ENCODE measurements at regions not wholly inside any gene's neighbourhood (a gene's known extent, or its start where the extent isn't known, plus 50 kb on each side); places are given as distances from the start of the nearest gene placed in this dataset.

GRCh38 chr7:46611508-46611907 lies 690.4 kb upstream of the IGFBP3 start:
- Histone ChIP-seq H2AK9ac (replicated peaks; ENCODE audit: low read depth, low read length, poor library complexity) (no peak overlapping the region), H4K5ac (ENCODE audit: low read depth, low read length) (no peak overlapping the region), H3K36me3 (ENCODE audit: control insufficient read depth, insufficient read depth, low read length) (no peaks in the 10 kb centered on the region), H3K4me2 (ENCODE audit: low read depth, low read length) (no peak overlapping the region), H3K4me3 (ENCODE audit: insufficient read depth, low read depth, low read length) (no peak overlapping the region), H3K4me1 (ENCODE audit: control insufficient read depth, insufficient read depth, low read length) (no peaks in the 10 kb centered on the region), H3K56ac (ENCODE audit: extremely low read depth, insufficient read depth, low read length) (no peak overlapping the region), H4K8ac (ENCODE audit: low read depth in 2 of 2, low read length in 2 of 2) (no peak overlapping the region), H3K23ac (ENCODE audit: low read depth, low read length) (no peak overlapping the region), H2BK20ac (ENCODE audit: low read depth, low read length) (no peak overlapping the region), H4K20me1 (ENCODE audit: insufficient read depth, low read length) (no peaks in the 10 kb centered on the region), H2BK120ac (ENCODE audit: low read depth, low read length) (no peak overlapping the region), H3K14ac (replicated peaks; ENCODE audit: low read depth, low read length) (no peak overlapping the region), H3K27ac (ENCODE audit: insufficient read depth, low read length) (no peak overlapping the region), H3K9me3 (ENCODE audit: control insufficient read depth, insufficient read depth, low read length) (no peaks in the 10 kb centered on the region), H2BK5ac (ENCODE audit: low read depth, low read length, poor library complexity, severe bottlenecking) (no peak overlapping the region), H3K79me1 (ENCODE audit: low read depth in 1 of 2, low read length in 2 of 2) (no peaks in the 10 kb centered on the region), H3K4ac (ENCODE audit: low read depth, low read length) (no peak overlapping the region), H3K9me1 (ENCODE audit: insufficient read depth, low read length) (no peaks in the 10 kb centered on the region), H3K27me3 (ENCODE audit: control insufficient read depth, insufficient read depth, low read length) (no peaks in the 10 kb centered on the region), H3K18ac (ENCODE audit: low read depth, low read length) (no peak overlapping the region), H3K9ac (ENCODE audit: low read depth, low read length) (no peak overlapping the region), H2BK15ac (ENCODE audit: low read depth, low read length) (no peak overlapping the region), H4K91ac (ENCODE audit: insufficient read depth, low read depth, low read length) (no peak overlapping the region), H2AFZ (replicated peaks; ENCODE audit: low read length, poor library complexity) (no peak overlapping the region), H2AK5ac (ENCODE audit: low read depth, low read length) (no peak overlapping the region)
- POLR2A ChIA-PET (ENCODE audit: unreplicated experiment): no interaction called here
- intact Hi-C loops (cut with micrococcal nuclease) (no loop called here), dilution Hi-C loops (cut with HindIII; ENCODE audit: low sequenced_read_pairs, unreplicated experiment) (no loop called here), in situ Hi-C loops (cut with MboI; ENCODE audit: low sequenced_read_pairs) (no loop called here)
- no CpG with 5 or more reads among the region's 2 CpGs for WGBS, 2 experiments (ENCODE audit: extremely low coverage in 2 of 2, insufficient read length in 1 of 2)
- CTCF ChIA-PET: no interaction called here
- ATAC-seq (ENCODE audit: low read depth): no peak
- DNase-seq: no peak
- no TSS peak for BruUV-seq (replicated peaks)
- TF ChIP-seq FOS (IDR thresholded peaks at IDR 0.05; ENCODE audit: low read depth, low read length) (no peak), ELK1 (IDR thresholded peaks at IDR 0.05; ENCODE audit: borderline replicate concordance, low read depth, low read length) (no peak), MAZ (IDR thresholded peaks at IDR 0.05; ENCODE audit: borderline replicate concordance, low read depth, low read length) (no peak), CHD1 (IDR thresholded peaks at IDR 0.05; ENCODE audit: low read depth, low read length) (no peak)

Data from IMR-90 (cell line).